H1 (cell line): ENCODE measurements at regions not wholly inside any gene's neighbourhood (a gene's known extent, or its start where the extent isn't known, plus 50 kb on each side); places are given as distances from the start of the nearest gene placed in this dataset.

ENCODE experiments used
- CTCF ChIA-PET: fragments of 300-600 bp; sonication (Branson Sonifier 250); formaldehyde crosslinking; loops from one replicate; lab custom pipeline; 2021; ENCODE audit not compliant: partially characterized antibody; lab: Charles Lee
- POLR2A ChIA-PET: fragments of 300-600 bp; sonication (Branson Sonifier 250); formaldehyde crosslinking; loops from one replicate; lab custom pipeline; 2021; ENCODE audit warnings: inconsistent platforms; ENCODE audit not compliant: partially characterized antibody; lab: Charles Lee
- DNase-seq, 2 experiments: peaks; one replicate each; pipeline versions ENCODE4 v3.0.0 to v3.0.0-alpha.2; 2010 to 2022; ENCODE audit warnings: low spot score in 2 of 2, low read depth in 1 of 2, mixed read lengths in 1 of 2
- FAIRE-seq: peaks from 2 replicates; lab custom pipeline; 2011; peaks lifted over from hg19 to GRCh38; lab: Jason Lieb, UNC
- H2AFZ ChIP-seq: 2 replicates; pipeline ENCODE4 v1.8.1; 2012; ENCODE audit warnings: low read length, inconsistent platforms
- H2AK5ac ChIP-seq: 2 replicates; pipeline ENCODE4 v1.6.1; 2013; ENCODE audit warnings: low read depth, low read length
- H2BK120ac ChIP-seq: replicated peaks from 2 replicates; pipeline ENCODE3; 2013; ENCODE audit warnings: low read depth, low read length, inconsistent platforms
- H2BK12ac ChIP-seq: 2 replicates; pipeline ENCODE4 v1.6.1; 2013; ENCODE audit warnings: low read depth, low read length
- H2BK15ac ChIP-seq: 2 replicates; pipeline ENCODE4 v1.6.1; 2013; ENCODE audit warnings: low read length
- H2BK20ac ChIP-seq: 2 replicates; pipeline ENCODE4 v1.6.1; 2013; ENCODE audit warnings: low read length
- H2BK5ac ChIP-seq: 2 replicates; pipeline ENCODE4 v1.6.1; 2013; ENCODE audit warnings: low read depth, low read length
- H3K14ac ChIP-seq: 2 replicates; pipeline ENCODE4 v1.6.1; 2013; ENCODE audit warnings: inconsistent platforms; ENCODE audit not compliant: insufficient read length
- H3K18ac ChIP-seq: 2 replicates; pipeline ENCODE4 v1.6.1; 2013; ENCODE audit warnings: low read length; ENCODE audit errors: extremely low read depth
- H3K23ac ChIP-seq: 2 replicates; pipeline ENCODE4 v1.6.1; 2013; ENCODE audit warnings: inconsistent platforms; ENCODE audit not compliant: insufficient read length
- H3K23me2 ChIP-seq: 2 replicates; pipeline ENCODE4 v1.6.1; 2013; ENCODE audit warnings: low read depth, low read length
- H3K27ac ChIP-seq: 2 replicates; pipeline ENCODE4 v1.6.1; 2011; ENCODE audit warnings: low read depth, low read length, inconsistent platforms
- H3K27me3 ChIP-seq, 4 experiments: replicated peaks in 1 of 4; 1 replicate in 1 of 4; 2 replicates in 3 of 4; pipeline versions ENCODE4 v1.6.1 to v1.8.1; 2011 to 2013; ENCODE audit warnings: low read length in 3 of 4, mild to moderate bottlenecking in 3 of 4, inconsistent platforms in 2 of 4, mixed read lengths in 2 of 4, moderate library complexity in 1 of 4; ENCODE audit not compliant: control insufficient read depth in 3 of 4, insufficient read depth in 3 of 4; ENCODE audit errors: extremely low read depth in 1 of 4
- H3K36me3 ChIP-seq, 4 experiments: 2 replicates each; pipeline versions ENCODE4 v1.6.1 to v1.8.1; 2011 to 2013; ENCODE audit warnings: mild to moderate bottlenecking in 4 of 4, low read length in 3 of 4, moderate library complexity in 2 of 4, control low read depth in 1 of 4, inconsistent platforms in 1 of 4; ENCODE audit not compliant: insufficient read depth in 4 of 4, control insufficient read depth in 2 of 4
- H3K4ac ChIP-seq: replicated peaks from 2 replicates; pipeline ENCODE3; 2013; ENCODE audit warnings: low read length, low read depth, mixed read lengths, inconsistent platforms; ENCODE audit not compliant: insufficient read length
- H3K4me1 ChIP-seq, 4 experiments: replicated peaks in 1 of 4; 1 replicate in 1 of 4; 2 replicates in 3 of 4; pipeline versions ENCODE4 v1.6.1 to v1.8.1; 2011 to 2013; ENCODE audit warnings: low read length in 3 of 4, inconsistent platforms in 2 of 4, mixed read lengths in 1 of 4; ENCODE audit not compliant: insufficient read depth in 4 of 4, control insufficient read depth in 3 of 4
- H3K4me2 ChIP-seq, 2 experiments: 2 replicates each; pipeline versions ENCODE4 v1.6.1 to v1.8.1; 2011 to 2013; ENCODE audit warnings: low read depth in 2 of 2, low read length in 2 of 2, control low read depth in 1 of 2, inconsistent platforms in 1 of 2, mild to moderate bottlenecking in 1 of 2; ENCODE audit not compliant: insufficient read depth in 1 of 2
- H3K4me3 ChIP-seq, 4 experiments: fragments of 200-600, 300-600 bp in 1 of 4; sonication (generic), shearing (Covaris generic), sonication (Bioruptor Twin) in 1 of 4; 2 replicates each; pipeline versions ENCODE4 v1.5.1 to v1.8.1; 2011 to 2016; ENCODE audit warnings: low read length in 4 of 4, low read depth in 3 of 4, control low read depth in 2 of 4, inconsistent platforms in 2 of 4, mild to moderate bottlenecking in 2 of 4, mixed read lengths in 1 of 4, moderate library complexity in 1 of 4; ENCODE audit not compliant: insufficient read depth in 2 of 4; ENCODE audit errors: extremely low read depth in 1 of 4
- H3K56ac ChIP-seq: replicated peaks from 2 replicates; pipeline ENCODE3; 2013; ENCODE audit warnings: low read depth, mild to moderate bottlenecking, mixed read lengths, low read length, inconsistent platforms; ENCODE audit not compliant: insufficient read length
- H3K79me1 ChIP-seq: 2 replicates; pipeline ENCODE4 v1.6.1; 2013; ENCODE audit warnings: low read depth, low read length, control low read depth
- H3K79me2 ChIP-seq, 2 experiments: 2 replicates each; pipeline versions ENCODE4 v1.6.1 to v1.8.1; 2012 to 2013; ENCODE audit warnings: low read length in 2 of 2, mild to moderate bottlenecking in 2 of 2, inconsistent platforms in 1 of 2; ENCODE audit not compliant: insufficient read depth in 2 of 2, control insufficient read depth in 1 of 2
- H3K9ac ChIP-seq, 4 experiments: replicated peaks in 1 of 4; 1 replicate in 1 of 4; 2 replicates in 3 of 4; pipeline versions ENCODE4 v1.6.1 to v1.8.1; 2011 to 2013; ENCODE audit warnings: low read depth in 3 of 4, low read length in 3 of 4, control low read depth in 2 of 4, mild to moderate bottlenecking in 2 of 4, moderate library complexity in 2 of 4, inconsistent platforms in 1 of 4; ENCODE audit errors: extremely low read depth in 1 of 4
- H3K9me3 ChIP-seq, 2 experiments: 2 replicates each; pipeline versions ENCODE4 v1.6.1 to v1.8.1; 2012 to 2013; ENCODE audit warnings: mild to moderate bottlenecking in 2 of 2, moderate library complexity in 2 of 2, control low read depth in 1 of 2, inconsistent platforms in 1 of 2, low read depth in 1 of 2, low read length in 1 of 2, mixed read lengths in 1 of 2; ENCODE audit not compliant: insufficient read depth in 2 of 2
- H4K20me1 ChIP-seq, 2 experiments: replicated peaks in 1 of 2; 2 replicates each; pipeline versions ENCODE3 to v1.8.1; 2011 to 2013; ENCODE audit warnings: inconsistent platforms in 2 of 2, low read length in 2 of 2, mild to moderate bottlenecking in 1 of 2; ENCODE audit not compliant: insufficient read depth in 2 of 2, control insufficient read depth in 1 of 2
- H4K5ac ChIP-seq: 2 replicates; pipeline ENCODE4 v1.6.1; 2013; ENCODE audit warnings: low read length, low read depth, mixed read lengths, inconsistent platforms; ENCODE audit not compliant: insufficient read length
- H4K8ac ChIP-seq: 2 replicates; pipeline ENCODE4 v1.8.0; 2013; ENCODE audit warnings: mild to moderate bottlenecking, moderate library complexity, low read length, inconsistent platforms; ENCODE audit not compliant: insufficient read depth; ENCODE audit errors: extremely low read depth
- H4K91ac ChIP-seq: replicated peaks from 2 replicates; pipeline ENCODE3; 2013; ENCODE audit warnings: low read length, mixed read lengths, inconsistent platforms; ENCODE audit not compliant: insufficient read length
- ATF3 ChIP-seq: IDR thresholded peaks from 2 replicates; pipeline ENCODE4 v1.6.1; 2011; ENCODE audit warnings: low read depth, mild to moderate bottlenecking, low read length; ENCODE audit not compliant: insufficient read depth
- CTCF ChIP-seq, 3 experiments: IDR thresholded peaks; 1 replicate in 2 of 3; 2 replicates in 1 of 3; pipeline versions ENCODE4 v1.5.1 to v1.6.1; 2011; ENCODE audit warnings: low read length in 3 of 3, mild to moderate bottlenecking in 3 of 3, inconsistent platforms in 2 of 3, low read depth in 1 of 3, moderate library complexity in 1 of 3; ENCODE audit not compliant: insufficient read depth in 1 of 3; ENCODE audit errors: control extremely low read depth in 1 of 3
- KDM4A ChIP-seq: IDR thresholded peaks from one replicate; pipeline ENCODE4 v1.7.1; 2012; ENCODE audit warnings: low read depth, mild to moderate bottlenecking, moderate library complexity, low read length, inconsistent platforms; ENCODE audit not compliant: severe bottlenecking
- RNF2 ChIP-seq: fragments of 200-900, 300-1000 bp; sonication (generic); IDR thresholded peaks from 2 replicates; pipeline ENCODE4 v1.7.1; 2016; ENCODE audit warnings: borderline replicate concordance, low read depth, mild to moderate bottlenecking, antibody characterized with exemption, low read length; ENCODE audit not compliant: poor library complexity, severe bottlenecking; ENCODE audit errors: missing control alignments
- SIN3A ChIP-seq, 2 experiments: IDR thresholded peaks in 1 of 2; conservative IDR thresholded peaks in 1 of 2; 2 replicates each; pipeline ENCODE4 v1.6.1; 2011 to 2012; ENCODE audit warnings: low read length in 2 of 2, improper control_type of control experiment in 1 of 2, low read depth in 1 of 2, mild to moderate bottlenecking in 1 of 2
- TCF12 ChIP-seq: IDR thresholded peaks from 2 replicates; pipeline ENCODE4 v1.6.1; 2011; ENCODE audit warnings: low read depth, mild to moderate bottlenecking, low read length

GRCh38 chr12:19666070-19666469, 226.8 kb downstream of the AEBP2 start:
- no peak overlapping the region for H3K14ac ChIP-seq
- ChIA-PET CTCF (no interaction called here), POLR2A (interaction anchor here (0.7 kb wide), 1 partner anchor 102 kb away, joined by 3 read pairs; no protein-coding TSS in a partner anchor)
- H4K20me1 ChIP-seq = no peaks in the 10 kb centered on the region
- H4K91ac ChIP-seq = no peak overlapping the region
- no peak for DNase-seq
- no peak overlapping the region for H2BK15ac ChIP-seq
- H3K9ac ChIP-seq = no peak overlapping the region
- H3K23ac ChIP-seq = no peak overlapping the region
- H3K23me2 ChIP-seq = no peaks in the 10 kb centered on the region
- no peaks in the 10 kb centered on the region for H3K79me2 ChIP-seq
- H3K27ac ChIP-seq = no peak overlapping the region
- H2BK5ac ChIP-seq = no peak overlapping the region
- H3K79me1 ChIP-seq = no peaks in the 10 kb centered on the region
- no peaks in the 10 kb centered on the region for H3K9me3 ChIP-seq
- no peaks in the 10 kb centered on the region for H3K27me3 ChIP-seq
- H2AFZ ChIP-seq = no peak overlapping the region
- H3K56ac ChIP-seq = no peak overlapping the region
- no peak overlapping the region for H4K8ac ChIP-seq
- H3K18ac ChIP-seq = no peak overlapping the region
- no peak overlapping the region for H2AK5ac ChIP-seq
- no peak overlapping the region for H3K4ac ChIP-seq
- no peak for TF ChIP-seq TCF12
- TF ChIP-seq CTCF (IDR thresholded peaks at IDR 0.05; ENCODE audit: control extremely low read depth in 1 of 3, insufficient read depth in 1 of 3, low read depth in 1 of 3, low read length in 3 of 3) = no peak
- TF ChIP-seq SIN3A (conservative IDR thresholded peaks at IDR 0.05 in 1 of 2, IDR thresholded peaks at IDR 0.05 in 1 of 2; ENCODE audit: low read depth in 1 of 2, low read length in 2 of 2) = no peak
- TF ChIP-seq KDM4A = no peak
- no peak for TF ChIP-seq ATF3
- TF ChIP-seq RNF2 = no peak
- TF ChIP-seq, all 59 proteins: peak for 0
- Histone ChIP-seq H3K36me3 (no peaks in the 10 kb centered on the region), H4K5ac (no peak overlapping the region), H3K4me3 (no peak overlapping the region), H3K4me1 (no peaks in the 10 kb centered on the region), H3K4me2 (no peak overlapping the region), H2BK120ac (no peak overlapping the region), H2BK12ac (no peak overlapping the region), H2BK20ac (no peak overlapping the region)
- no peak for FAIRE-seq
